ENCODE measurements at regions not wholly inside any gene's neighbourhood (a gene's known extent, or its start where the extent isn't known, plus 50 kb on each side); places are given as distances from the start of the nearest gene placed in this dataset.
"Not testable (repeated sequence)": the region's sequence is repeated elsewhere in the genome, so short reads cannot be mapped to it uniquely, and the experiment has no call there.

DNA sequence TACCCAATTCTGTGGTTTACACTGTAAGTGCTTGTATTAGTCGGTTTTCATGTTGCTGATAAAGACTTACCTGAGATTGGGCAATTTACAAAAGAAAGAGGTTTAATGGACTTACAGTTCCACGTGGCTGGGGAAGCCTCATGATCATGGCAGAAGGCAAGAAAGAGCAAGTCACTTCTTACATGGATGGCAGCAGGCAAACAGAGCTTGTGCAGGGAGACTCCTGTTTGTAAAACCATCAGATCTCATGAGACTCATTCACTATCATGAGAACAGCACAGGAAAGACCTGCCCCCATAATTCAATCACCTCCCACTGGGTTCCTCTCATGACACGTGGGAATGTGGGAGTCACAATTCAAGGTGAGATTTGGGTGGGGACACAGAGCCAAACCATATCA lies 119.3 kb downstream of the BASP1 start:
- TF ChIP-seq, protein P1, sequence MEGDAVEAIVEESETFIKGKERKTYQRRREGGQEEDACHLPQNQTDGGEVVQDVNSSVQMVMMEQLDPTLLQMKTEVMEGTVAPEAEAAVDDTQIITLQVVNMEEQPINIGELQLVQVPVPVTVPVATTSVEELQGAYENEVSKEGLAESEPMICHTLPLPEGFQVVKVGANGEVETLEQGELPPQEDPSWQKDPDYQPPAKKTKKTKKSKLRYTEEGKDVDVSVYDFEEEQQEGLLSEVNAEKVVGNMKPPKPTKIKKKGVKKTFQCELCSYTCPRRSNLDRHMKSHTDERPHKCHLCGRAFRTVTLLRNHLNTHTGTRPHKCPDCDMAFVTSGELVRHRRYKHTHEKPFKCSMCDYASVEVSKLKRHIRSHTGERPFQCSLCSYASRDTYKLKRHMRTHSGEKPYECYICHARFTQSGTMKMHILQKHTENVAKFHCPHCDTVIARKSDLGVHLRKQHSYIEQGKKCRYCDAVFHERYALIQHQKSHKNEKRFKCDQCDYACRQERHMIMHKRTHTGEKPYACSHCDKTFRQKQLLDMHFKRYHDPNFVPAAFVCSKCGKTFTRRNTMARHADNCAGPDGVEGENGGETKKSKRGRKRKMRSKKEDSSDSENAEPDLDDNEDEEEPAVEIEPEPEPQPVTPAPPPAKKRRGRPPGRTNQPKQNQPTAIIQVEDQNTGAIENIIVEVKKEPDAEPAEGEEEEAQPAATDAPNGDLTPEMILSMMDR (IDR thresholded peaks at IDR 0.05; ENCODE audit: insufficient read depth, low read depth, low read length) = not testable (repeated sequence)
- not testable (repeated sequence) for TF ChIP-seq EZH2 (IDR thresholded peaks at IDR 0.05; ENCODE audit: insufficient read depth, low read length)

All from astrocyte (in vitro differentiated cells and primary cell).